ENCODE measurements at regions not wholly inside any gene's neighbourhood (a gene's known extent, or its start where the extent isn't known, plus 50 kb on each side); places are given as distances from the start of the nearest gene placed in this dataset.

- TF ChIP-seq, protein P1, sequence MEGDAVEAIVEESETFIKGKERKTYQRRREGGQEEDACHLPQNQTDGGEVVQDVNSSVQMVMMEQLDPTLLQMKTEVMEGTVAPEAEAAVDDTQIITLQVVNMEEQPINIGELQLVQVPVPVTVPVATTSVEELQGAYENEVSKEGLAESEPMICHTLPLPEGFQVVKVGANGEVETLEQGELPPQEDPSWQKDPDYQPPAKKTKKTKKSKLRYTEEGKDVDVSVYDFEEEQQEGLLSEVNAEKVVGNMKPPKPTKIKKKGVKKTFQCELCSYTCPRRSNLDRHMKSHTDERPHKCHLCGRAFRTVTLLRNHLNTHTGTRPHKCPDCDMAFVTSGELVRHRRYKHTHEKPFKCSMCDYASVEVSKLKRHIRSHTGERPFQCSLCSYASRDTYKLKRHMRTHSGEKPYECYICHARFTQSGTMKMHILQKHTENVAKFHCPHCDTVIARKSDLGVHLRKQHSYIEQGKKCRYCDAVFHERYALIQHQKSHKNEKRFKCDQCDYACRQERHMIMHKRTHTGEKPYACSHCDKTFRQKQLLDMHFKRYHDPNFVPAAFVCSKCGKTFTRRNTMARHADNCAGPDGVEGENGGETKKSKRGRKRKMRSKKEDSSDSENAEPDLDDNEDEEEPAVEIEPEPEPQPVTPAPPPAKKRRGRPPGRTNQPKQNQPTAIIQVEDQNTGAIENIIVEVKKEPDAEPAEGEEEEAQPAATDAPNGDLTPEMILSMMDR (IDR thresholded peaks at IDR 0.05 in 4 of 5, conservative IDR thresholded peaks at IDR 0.05 in 1 of 5), result no peak
- TF ChIP-seq POLR2A (IDR thresholded peaks at IDR 0.05), result no peak
Measured at GRCh38 chr5:136492587-136492986, 127.2 kb upstream of the TRPC7 start.
